Adrenal gland (tissue), 9 donors: ENCODE measurements at regions not wholly inside any gene's neighbourhood (a gene's known extent, or its start where the extent isn't known, plus 50 kb on each side); places are given as distances from the start of the nearest gene placed in this dataset.

Source experiments
- DNase-seq, 7 donors: peaks; one replicate each; pipeline ENCODE4 v3.0.0-alpha.2; 2019 to 2020
- H3K27ac ChIP-seq, 5 donors: fragments of 200-600 bp; sonication (generic) in 4 of 5; 1 replicate in 3 of 5; 2 replicates in 2 of 5; pipeline versions ENCODE4 v1.5.1 to v1.8.0; 2016 to 2020; ENCODE audit warnings: mild to moderate bottlenecking in 1 of 5
- H3K27me3 ChIP-seq: fragments of 200-600 bp; 2 replicates; pipeline ENCODE4 v1.8.0; 2021
- H3K36me3 ChIP-seq, 2 donors: fragments of 200-600 bp; replicated peaks in 1 of 2; 1 replicate in 1 of 2; 2 replicates in 1 of 2; pipeline versions ENCODE4 v1.5.1 to v1.8.0; 2018 to 2022
- H3K4me1 ChIP-seq, 2 donors: fragments of 200-600 bp; replicated peaks in 1 of 2; 1 replicate in 1 of 2; 2 replicates in 1 of 2; pipeline versions ENCODE4 v1.5.1 to v1.8.0; 2018 to 2021
- H3K4me3 ChIP-seq, 4 donors: fragments of 200-600 bp; sonication (generic) in 3 of 4; one replicate each; pipeline ENCODE4 v1.5.1; 2016 to 2018
- H3K9me3 ChIP-seq, 3 donors: fragments of 200-600 bp; sonication (generic) in 1 of 3; replicated peaks in 1 of 3; 1 replicate in 2 of 3; 2 replicates in 1 of 3; pipeline versions ENCODE4 v1.5.1 to v1.8.0; 2016 to 2021
- POLR2A ChIP-seq, 2 donors: fragments of 450-650 bp; IDR thresholded peaks; one replicate each; pipeline ENCODE4 v1.6.1; 2017; ENCODE audit warnings: antibody characterized with exemption in 2 of 2, mild to moderate bottlenecking in 2 of 2, moderate library complexity in 1 of 2
- WGBS, 4 donors: extraction: QIAGEN DNeasy Blood & Tissue Kit in 2 of 4; methylation state at CpG; one replicate each; pipeline versions ENCODE4 v1.1.5 to v1.1.7; 2013 to 2017; 5-methylcytosine and 5-hydroxymethylcytosine counted together
- intact Hi-C, 2 donors: fragments of 100-400 bp; cut with DNase I; formaldehyde crosslinking; loops; one replicate each; pipeline versions ENCODE4 v1.14.1 to v1.15.0; 2022 to 2023
- TF ChIP-seq, protein P1 (sequence below), 6 experiments: fragments of 450-650 bp in 4 of 6; fragments of 200-600 bp in 2 of 6; sonication (generic) in 1 of 6; IDR thresholded peaks; 1 replicate in 5 of 6; 2 replicates in 1 of 6; pipeline versions ENCODE4 v1.5.1 to v1.8.0; 2016 to 2021; ENCODE audit warnings: antibody characterized with exemption in 6 of 6, mild to moderate bottlenecking in 2 of 6, moderate library complexity in 1 of 6
- donor health status: healthy with polysubstance abuse.
- donor health status: Bipolar disorder and iron deficiency.
- donor health status: DM: yes; HTN: yes; CAD: no.
- donor health status: DM: no; HTN: no; CAD: no.
- donor health status: DM: no; HTN: no; CAD: no.

DNA sequence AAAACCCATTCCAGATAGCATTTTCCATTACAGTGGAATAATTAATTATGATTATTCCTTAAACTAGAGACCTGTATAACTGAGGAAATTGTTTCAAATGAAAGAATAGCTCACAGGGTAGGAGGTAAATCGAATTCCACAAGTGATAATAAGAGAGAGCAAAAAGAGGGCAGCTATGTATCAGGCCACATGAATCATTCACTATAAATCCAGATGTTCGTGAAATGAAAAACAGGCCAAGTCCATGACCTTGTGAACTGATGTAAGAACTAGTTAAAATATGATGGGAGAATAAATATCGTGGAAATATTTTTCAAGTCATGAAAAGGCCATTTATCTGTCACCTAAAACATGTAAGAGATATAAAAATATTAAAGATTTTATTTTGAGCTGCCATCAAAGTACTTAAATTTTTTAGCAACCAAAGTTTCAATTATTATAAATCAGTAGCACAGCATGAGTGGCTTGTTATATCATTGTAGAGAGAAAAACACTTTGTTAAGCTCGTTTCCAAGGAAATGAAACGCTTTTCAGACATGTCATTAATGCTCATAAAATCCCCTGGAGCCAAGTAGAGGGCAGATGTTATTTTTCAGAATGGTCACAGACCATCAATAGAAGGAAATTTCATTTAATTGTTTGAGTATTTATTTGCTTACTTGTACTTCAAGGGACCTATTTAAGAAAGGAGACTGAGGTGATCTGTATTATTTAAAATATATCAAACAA is 120.6 kb upstream of the CDKN3 start:
- 19 to 25% (median 24%) methylated on average over 5 of the region's 5 CpGs for WGBS, 4 donors
- Histone ChIP-seq H3K27me3 (no peaks in the 10 kb centered on the region), H3K9me3 (no peaks in the 10 kb centered on the region), H3K36me3 (no peaks in the 10 kb centered on the region), H3K27ac (no peak overlapping the region), H3K4me1 (no peaks in the 10 kb centered on the region), H3K4me3 (no peak overlapping the region)
- no peak for DNase-seq
- TF ChIP-seq, protein P1, sequence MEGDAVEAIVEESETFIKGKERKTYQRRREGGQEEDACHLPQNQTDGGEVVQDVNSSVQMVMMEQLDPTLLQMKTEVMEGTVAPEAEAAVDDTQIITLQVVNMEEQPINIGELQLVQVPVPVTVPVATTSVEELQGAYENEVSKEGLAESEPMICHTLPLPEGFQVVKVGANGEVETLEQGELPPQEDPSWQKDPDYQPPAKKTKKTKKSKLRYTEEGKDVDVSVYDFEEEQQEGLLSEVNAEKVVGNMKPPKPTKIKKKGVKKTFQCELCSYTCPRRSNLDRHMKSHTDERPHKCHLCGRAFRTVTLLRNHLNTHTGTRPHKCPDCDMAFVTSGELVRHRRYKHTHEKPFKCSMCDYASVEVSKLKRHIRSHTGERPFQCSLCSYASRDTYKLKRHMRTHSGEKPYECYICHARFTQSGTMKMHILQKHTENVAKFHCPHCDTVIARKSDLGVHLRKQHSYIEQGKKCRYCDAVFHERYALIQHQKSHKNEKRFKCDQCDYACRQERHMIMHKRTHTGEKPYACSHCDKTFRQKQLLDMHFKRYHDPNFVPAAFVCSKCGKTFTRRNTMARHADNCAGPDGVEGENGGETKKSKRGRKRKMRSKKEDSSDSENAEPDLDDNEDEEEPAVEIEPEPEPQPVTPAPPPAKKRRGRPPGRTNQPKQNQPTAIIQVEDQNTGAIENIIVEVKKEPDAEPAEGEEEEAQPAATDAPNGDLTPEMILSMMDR (IDR thresholded peaks at IDR 0.05) = no peak
- no peak for TF ChIP-seq POLR2A (IDR thresholded peaks at IDR 0.05)
- intact Hi-C loops = no loop called here

DNA sequence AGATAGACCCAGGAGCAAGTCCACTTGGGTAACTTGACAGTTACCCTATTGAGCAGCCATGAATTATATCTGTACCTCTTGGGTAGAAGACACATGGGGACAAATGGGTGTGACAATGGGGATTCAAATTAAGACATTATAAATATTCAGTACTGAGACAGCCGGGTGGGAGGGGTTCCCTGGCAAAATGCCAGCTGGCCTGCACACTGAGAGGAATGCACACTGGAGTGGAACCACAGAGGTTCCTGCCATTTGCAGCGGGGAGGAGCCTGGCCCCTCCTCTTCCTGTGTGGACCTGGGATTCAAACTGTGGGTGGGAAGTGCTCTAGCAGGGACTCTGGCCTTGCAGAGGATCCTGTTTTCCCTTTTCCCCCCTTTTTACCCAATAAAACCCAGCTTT is 118.7 kb upstream of the CDKN3 start:
- H3K4me1 ChIP-seq = no peaks in the 10 kb centered on the region
- H3K9me3 ChIP-seq = no peaks in the 10 kb centered on the region
- DNase-seq = no peak
- H3K36me3 ChIP-seq = no peaks in the 10 kb centered on the region
- intact Hi-C loops = no loop called here
- no peak overlapping the region for H3K4me3 ChIP-seq
- no peaks in the 10 kb centered on the region for H3K27me3 ChIP-seq
- TF ChIP-seq POLR2A (IDR thresholded peaks at IDR 0.05) = no peak
- TF ChIP-seq, protein P1 (IDR thresholded peaks at IDR 0.05) = no peak
- WGBS, 4 donors = 57 to 70% (median 68%) methylated on average over 2 of the region's 2 CpGs
- H3K27ac ChIP-seq = no peak overlapping the region

DNA sequence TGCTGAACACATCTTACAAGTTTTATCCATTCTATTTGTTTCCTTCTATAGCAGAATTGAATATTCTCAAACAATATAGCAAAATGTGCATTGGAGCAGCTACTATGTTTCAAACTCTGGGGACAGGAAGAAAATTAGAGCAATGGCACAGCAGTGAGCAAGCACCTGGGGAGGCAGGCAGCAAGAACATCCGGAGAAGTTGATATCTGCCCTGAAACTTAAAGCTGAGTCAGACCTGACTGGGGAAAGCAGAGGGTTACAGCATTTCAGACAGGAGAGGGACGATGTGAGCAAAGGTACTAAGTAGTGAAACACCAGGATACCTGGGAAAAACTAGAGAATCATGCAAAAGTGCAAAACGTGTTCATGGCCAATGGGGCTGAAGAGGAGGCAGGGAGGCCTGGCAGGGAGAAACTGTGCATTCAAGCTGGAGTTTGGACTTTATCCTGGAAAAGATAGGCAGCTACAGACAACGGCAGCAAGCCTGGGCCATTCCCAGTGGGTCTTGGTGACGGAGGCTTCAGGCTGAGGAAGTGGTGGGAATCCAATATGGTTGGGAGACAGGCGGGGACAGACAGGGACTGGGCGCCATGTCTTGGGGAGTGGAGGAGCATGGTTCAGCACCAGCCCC is 118.0 kb upstream of the CDKN3 start:
- DNase-seq = no peak
- 85 to 91% (median 88%) methylated on average over 7 of the region's 7 CpGs for WGBS, 4 donors
- H3K4me1 ChIP-seq = no peaks in the 10 kb centered on the region
- no peaks in the 10 kb centered on the region for H3K9me3 ChIP-seq
- no peak for TF ChIP-seq POLR2A (IDR thresholded peaks at IDR 0.05)
- TF ChIP-seq, protein P1 (IDR thresholded peaks at IDR 0.05) = no peak
- H3K4me3 ChIP-seq = no peak overlapping the region
- no peaks in the 10 kb centered on the region for H3K27me3 ChIP-seq
- intact Hi-C loops = no loop called here
- no peak overlapping the region for H3K27ac ChIP-seq
- H3K36me3 ChIP-seq = no peaks in the 10 kb centered on the region

DNA sequence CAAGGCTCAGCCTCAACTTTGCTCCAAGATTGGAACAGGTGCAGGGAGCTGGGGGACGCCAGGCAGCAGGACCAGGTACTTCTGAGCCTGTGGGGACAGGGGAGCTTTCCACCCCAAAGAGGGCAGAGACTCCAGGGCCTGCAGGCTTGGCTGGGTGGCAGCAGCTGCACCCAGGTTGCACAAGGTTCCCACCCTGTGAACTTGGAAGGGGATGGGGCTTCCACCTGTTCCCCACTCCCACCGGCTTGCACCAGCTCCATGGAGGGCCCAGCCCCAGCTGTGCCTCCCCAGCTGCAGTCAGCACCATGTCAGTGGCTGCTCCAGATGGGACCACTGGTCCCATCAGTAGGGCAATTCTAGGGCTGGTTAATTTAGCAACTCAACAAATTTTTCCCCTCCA is 114.0 kb upstream of the CDKN3 start:
- intact Hi-C loops = no loop called here
- Histone ChIP-seq H3K27me3 (no peaks in the 10 kb centered on the region), H3K27ac (no peak overlapping the region), H3K4me3 (no peak overlapping the region), H3K4me1 (no peaks in the 10 kb centered on the region), H3K9me3 (no peaks in the 10 kb centered on the region), H3K36me3 (no peaks in the 10 kb centered on the region)
- no peak for DNase-seq
- TF ChIP-seq, protein P1 (IDR thresholded peaks at IDR 0.05) = no peak
- no peak for TF ChIP-seq POLR2A (IDR thresholded peaks at IDR 0.05)
- 61 to 100% (median 67%) methylated on average over 2 of the region's 2 CpGs for WGBS, 4 donors
